ENCODE measurements at regions not wholly inside any gene's neighbourhood (a gene's known extent, or its start where the extent isn't known, plus 50 kb on each side); places are given as distances from the start of the nearest gene placed in this dataset.

GRCh38 chr2:51324051-51324450 lies 292.1 kb upstream of the NRXN1 start:
- no peaks in the 10 kb centered on the region for H3K9me3 ChIP-seq (ENCODE audit: control insufficient read depth, insufficient read depth, low read depth, low read length)
- H3K4me3 ChIP-seq (ENCODE audit: low read depth, low read length), result no peak overlapping the region
- no peak overlapping the region for H3K27ac ChIP-seq (ENCODE audit: extremely low read depth, low read depth, low read length)
- no peaks in the 10 kb centered on the region for H3K4me1 ChIP-seq (ENCODE audit: control insufficient read depth, insufficient read depth, low read length)
- ChIA-PET POLR2A (no interaction called here), CTCF (interaction anchor here (0.6 kb wide), 1 partner anchor 98 kb away, joined by 5 read pairs; no protein-coding TSS in a partner anchor)
- TF ChIP-seq ZNF600 (tag by site-specific recombination; IDR thresholded peaks at IDR 0.05) (no peak), ZNF621 (tag by site-specific recombination; IDR thresholded peaks at IDR 0.05) (no peak), ZNF423 (tag by site-specific recombination; IDR thresholded peaks at IDR 0.05) (no peak), ZNF221 (tag by site-specific recombination; IDR thresholded peaks at IDR 0.05; ENCODE audit: borderline replicate concordance) (no peak)
- no peaks in the 10 kb centered on the region for H3K36me3 ChIP-seq (ENCODE audit: control insufficient read depth in 2 of 2, insufficient read depth in 1 of 2, low read length in 2 of 2)

GRCh38 chr2:51322613-51323012 lies 290.7 kb upstream of the NRXN1 start:
- ChIA-PET POLR2A (no interaction called here), CTCF (no interaction called here)
- TF ChIP-seq ZNF518A (tag by site-specific recombination; conservative IDR thresholded peaks at IDR 0.05; ENCODE audit: low read depth) (no peak), TCF7L2 (IDR thresholded peaks at IDR 0.05; ENCODE audit: borderline replicate concordance, low read depth, low read length) (no peak), ZBTB8A (tag by site-specific recombination; IDR thresholded peaks at IDR 0.05) (no peak), ZNF211 (tag by site-specific recombination; IDR thresholded peaks at IDR 0.05; ENCODE audit: low read depth) (no peak), ZFP3 (tag by site-specific recombination; IDR thresholded peaks at IDR 0.05; ENCODE audit: low read depth) (no peak), ZNF174 (tag by site-specific recombination; IDR thresholded peaks at IDR 0.05) (no peak), ZBTB11 (tag by site-specific recombination; conservative IDR thresholded peaks at IDR 0.05; ENCODE audit: low read depth) (no peak), ZNF76 (tag by site-specific recombination; IDR thresholded peaks at IDR 0.05; ENCODE audit: borderline replicate concordance, low read depth) (no peak), REST (tag by site-specific recombination; IDR thresholded peaks at IDR 0.05) (no peak), ZNF26 (tag by site-specific recombination; IDR thresholded peaks at IDR 0.05) (no peak), ZNF184 (tag by site-specific recombination; IDR thresholded peaks at IDR 0.05) (no peak), GLIS2 (tag by site-specific recombination; IDR thresholded peaks at IDR 0.05) (no peak), ZSCAN5A (tag by site-specific recombination; IDR thresholded peaks at IDR 0.05) (no peak), ZNF548 (tag by site-specific recombination; IDR thresholded peaks at IDR 0.05) (no peak), ZNF623 (tag by site-specific recombination; IDR thresholded peaks at IDR 0.05) (no peak), ZNF302 (tag by site-specific recombination; IDR thresholded peaks at IDR 0.05; ENCODE audit: low read depth) (no peak)
- Histone ChIP-seq H3K36me3 (ENCODE audit: control insufficient read depth in 2 of 2, insufficient read depth in 1 of 2, low read length in 2 of 2) (no peaks in the 10 kb centered on the region), H3K27ac (ENCODE audit: extremely low read depth, low read depth, low read length) (no peak overlapping the region), H3K9me3 (ENCODE audit: control insufficient read depth, insufficient read depth, low read depth, low read length) (no peaks in the 10 kb centered on the region), H3K4me1 (ENCODE audit: control insufficient read depth, insufficient read depth, low read length) (no peaks in the 10 kb centered on the region), H3K4me3 (ENCODE audit: low read depth, low read length) (no peak overlapping the region)
